ENCODE measurements at regions not wholly inside any gene's neighbourhood (a gene's known extent, or its start where the extent isn't known, plus 50 kb on each side); places are given as distances from the start of the nearest gene placed in this dataset.

DNA sequence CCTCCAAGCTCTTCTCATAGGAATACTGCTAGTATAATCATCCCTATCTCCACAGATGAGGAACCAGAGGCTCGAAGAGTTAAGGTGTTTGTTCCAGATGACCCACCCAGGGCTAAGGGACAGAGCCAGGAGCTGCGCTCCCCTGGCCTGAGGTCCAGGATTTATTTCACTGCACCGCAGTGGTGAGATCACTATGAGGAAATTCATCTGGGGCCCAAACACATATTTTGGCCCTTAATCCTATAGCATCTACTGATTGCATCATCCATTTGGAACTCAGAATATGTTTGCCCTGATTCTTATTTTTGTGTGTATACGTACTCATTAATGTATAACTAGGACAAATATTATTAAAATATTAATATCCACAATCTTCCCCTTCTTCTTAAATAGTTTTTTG is 100.1 kb upstream of the RBPJ start:
- no peak for DNase-seq
- Mint-ChIP-seq H3K4me3 (no peak overlapping the region), H3K4me1 (peaks cover 5% of the 10 kb centered on the region), H3K27me3 (no peaks in the 10 kb centered on the region), H3K27ac (no peak overlapping the region), H3K36me3 (ENCODE audit: low read depth) (no peaks in the 10 kb centered on the region)
- no peak for ATAC-seq
- H3K9me3 ChIP-seq (ENCODE audit: control insufficient read depth, low read length, poor library complexity, severe bottlenecking), result no peaks in the 10 kb centered on the region

DNA sequence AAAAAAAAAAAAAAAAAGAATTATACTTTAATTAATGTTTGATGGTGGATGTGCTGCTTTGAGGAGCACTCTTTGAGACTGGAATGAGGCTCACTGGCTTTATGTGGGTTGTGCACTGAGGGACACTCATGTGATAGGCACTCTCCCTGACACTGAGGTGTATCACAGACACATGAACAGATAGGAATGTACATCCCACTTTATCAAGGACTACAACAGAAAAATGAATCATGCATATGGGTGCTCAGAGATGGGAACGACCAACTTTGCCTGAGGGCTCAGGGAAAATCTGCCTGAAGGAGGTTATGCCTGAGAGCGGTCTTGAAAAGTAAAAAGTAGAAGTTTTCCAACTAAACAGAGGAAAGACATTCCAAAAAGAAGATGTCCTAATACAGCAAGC is 97.7 kb upstream of the RBPJ start:
- Mint-ChIP-seq H3K27ac (no peak overlapping the region), H3K4me1 (peaks cover 5% of the 10 kb centered on the region), H3K36me3 (ENCODE audit: low read depth) (no peaks in the 10 kb centered on the region), H3K4me3 (no peak overlapping the region), H3K27me3 (no peaks in the 10 kb centered on the region)
- ATAC-seq (no peak), DNase-seq (no peak)
- no peaks in the 10 kb centered on the region for H3K9me3 ChIP-seq (ENCODE audit: control insufficient read depth, low read length, poor library complexity, severe bottlenecking)

DNA sequence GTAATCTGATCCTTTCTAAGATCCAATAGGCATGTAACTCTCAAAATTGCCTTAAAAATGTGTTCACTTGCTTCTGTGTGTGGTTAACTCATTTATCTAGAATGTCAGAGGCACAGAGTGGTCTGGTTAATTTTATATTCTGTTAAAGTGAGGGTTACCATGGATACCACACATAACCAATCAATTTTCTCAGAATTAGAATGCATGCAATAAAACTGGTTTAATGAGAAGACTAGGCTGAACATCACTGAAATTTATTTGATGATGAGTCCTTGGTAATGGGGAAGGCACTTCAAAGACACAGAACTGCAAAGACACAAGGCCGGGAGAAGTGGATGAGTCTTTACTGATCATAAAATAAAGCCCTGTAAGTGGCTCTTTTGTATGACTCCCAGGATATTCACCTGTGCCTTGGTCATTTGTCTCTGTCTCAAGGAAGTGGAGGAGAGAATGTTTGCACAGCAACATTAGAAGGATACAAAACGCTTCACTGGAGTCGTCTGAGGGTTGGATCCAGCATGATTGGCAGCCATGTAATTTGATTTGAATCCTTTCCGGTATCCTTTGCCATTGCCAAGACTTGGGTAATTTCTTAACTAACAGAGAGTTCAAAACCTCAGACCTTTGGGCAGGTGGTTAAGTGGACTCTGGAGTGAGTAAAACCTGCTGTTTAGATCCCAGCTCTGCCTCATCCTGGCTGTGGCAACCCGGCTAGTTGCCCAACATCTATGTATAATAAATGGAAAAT is 94.0 kb upstream of the RBPJ start:
- Mint-ChIP-seq H3K27ac (no peak overlapping the region), H3K27me3 (no peaks in the 10 kb centered on the region), H3K4me1 (peaks cover 4% of the 10 kb centered on the region), H3K36me3 (ENCODE audit: low read depth) (no peaks in the 10 kb centered on the region), H3K4me3 (no peak overlapping the region)
- no peak for DNase-seq
- no peak for ATAC-seq
- no peaks in the 10 kb centered on the region for H3K9me3 ChIP-seq (ENCODE audit: control insufficient read depth, low read length, poor library complexity, severe bottlenecking)

DNA sequence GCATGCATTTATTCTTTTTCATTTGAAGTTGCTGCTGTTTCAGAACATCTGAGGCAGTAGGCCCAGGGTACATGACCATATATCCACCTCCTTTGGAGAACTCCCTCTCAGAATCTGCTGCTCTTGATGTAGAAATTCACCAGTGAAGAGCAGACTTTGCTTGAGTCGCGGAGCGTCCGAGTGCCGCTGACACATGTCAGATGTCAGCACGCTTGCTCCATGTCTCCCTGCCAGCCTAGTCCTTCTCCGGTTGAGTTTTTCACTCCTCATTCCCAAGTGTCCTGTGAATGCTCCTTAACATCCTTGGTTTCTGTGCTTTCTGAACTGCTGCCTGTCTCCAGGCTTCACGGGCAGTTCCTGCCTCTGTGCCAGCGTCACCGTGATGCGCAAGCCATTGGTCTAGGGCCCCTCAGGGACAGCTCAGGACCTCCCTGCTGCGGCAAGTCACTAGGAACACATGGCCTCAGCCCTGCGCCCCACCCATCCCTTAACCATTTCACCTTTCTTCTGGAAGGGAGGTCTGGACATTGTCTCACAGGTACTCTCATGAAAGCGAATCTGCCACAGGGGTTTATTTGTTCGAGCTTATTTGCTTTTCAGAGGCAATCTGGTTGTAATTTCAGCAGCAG is 93.1 kb upstream of the RBPJ start:
- Mint-ChIP-seq H3K27ac (no peak overlapping the region), H3K36me3 (ENCODE audit: low read depth) (no peaks in the 10 kb centered on the region), H3K27me3 (no peaks in the 10 kb centered on the region), H3K4me1 (peaks cover 4% of the 10 kb centered on the region), H3K4me3 (no peak overlapping the region)
- H3K9me3 ChIP-seq (ENCODE audit: control insufficient read depth, low read length, poor library complexity, severe bottlenecking), result no peaks in the 10 kb centered on the region
- DNase-seq (no peak), ATAC-seq (no peak)

DNA sequence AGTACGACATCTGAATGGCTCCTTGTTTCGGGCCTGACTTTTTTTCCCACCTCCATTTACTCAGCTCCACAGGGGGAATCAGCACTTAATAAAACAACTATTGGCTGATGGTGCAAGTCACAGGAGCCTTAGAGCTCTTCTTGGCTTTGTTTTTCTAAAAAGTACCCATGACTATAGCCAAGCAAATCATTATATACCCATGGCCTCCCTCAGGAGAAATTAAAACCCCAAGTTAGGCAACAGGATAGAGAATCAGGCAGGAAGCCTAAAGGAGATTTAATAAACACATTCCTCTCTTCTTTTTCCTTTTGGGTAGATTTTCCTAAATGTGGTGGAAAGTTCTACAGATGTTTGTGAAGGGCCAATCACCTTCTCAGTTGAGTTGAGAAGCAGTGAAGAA is 91.9 kb upstream of the RBPJ start:
- Mint-ChIP-seq H3K27me3 (no peaks in the 10 kb centered on the region), H3K4me1 (peaks cover 11% of the 10 kb centered on the region), H3K27ac (no peak overlapping the region), H3K4me3 (no peak overlapping the region), H3K36me3 (ENCODE audit: low read depth) (no peaks in the 10 kb centered on the region)
- H3K9me3 ChIP-seq (ENCODE audit: control insufficient read depth, low read length, poor library complexity, severe bottlenecking), result no peaks in the 10 kb centered on the region
- no peak for DNase-seq
- ATAC-seq, result no peak

DNA sequence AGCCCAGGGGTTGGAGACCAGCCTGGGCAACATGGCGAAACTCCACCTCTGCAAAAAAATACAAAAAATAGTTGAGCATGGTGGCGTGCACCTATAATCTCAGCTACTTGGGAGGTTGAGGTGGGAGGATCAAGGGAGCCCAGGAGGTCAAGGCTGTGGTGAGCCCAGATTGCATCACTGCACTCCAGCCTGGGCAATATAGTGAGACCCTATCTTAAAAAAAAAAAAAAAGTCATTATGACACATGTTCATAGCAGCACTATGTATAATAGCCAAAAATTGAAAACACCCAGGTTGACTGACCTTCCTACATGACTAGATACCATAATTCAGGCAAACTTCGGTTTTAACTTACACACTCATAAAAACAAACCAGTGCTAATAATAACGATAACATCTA is 90.8 kb upstream of the RBPJ start:
- Mint-ChIP-seq H3K27ac (no peak overlapping the region), H3K36me3 (ENCODE audit: low read depth) (no peaks in the 10 kb centered on the region), H3K4me1 (peaks cover 13% of the 10 kb centered on the region), H3K4me3 (no peak overlapping the region), H3K27me3 (no peaks in the 10 kb centered on the region)
- DNase-seq, result no peak
- ATAC-seq, result no peak
- H3K9me3 ChIP-seq (ENCODE audit: control insufficient read depth, low read length, poor library complexity, severe bottlenecking), result no peaks in the 10 kb centered on the region

DNA sequence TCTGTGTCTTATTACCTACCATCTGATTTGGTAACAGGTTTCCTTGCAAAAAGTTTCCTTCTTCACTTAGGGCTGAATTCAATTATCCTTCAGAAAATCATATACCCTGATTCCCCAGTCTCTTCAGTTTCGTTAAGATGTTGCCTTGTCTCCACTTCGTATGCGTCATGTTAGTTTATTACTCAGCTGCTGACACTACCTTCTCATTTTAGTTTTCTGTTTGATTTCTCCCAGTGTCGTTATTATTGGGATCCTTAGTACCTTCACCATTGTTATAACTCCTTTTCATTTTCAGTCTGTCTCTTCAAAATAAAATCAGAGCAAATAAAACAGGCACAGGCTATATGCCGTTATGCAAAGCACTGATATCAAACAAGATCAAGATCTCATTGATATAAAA is 87.5 kb upstream of the RBPJ start:
- Mint-ChIP-seq H3K36me3 (ENCODE audit: low read depth) (no peaks in the 10 kb centered on the region), H3K4me1 (peaks cover 13% of the 10 kb centered on the region), H3K27ac (peak overlapping the region; percentile 89), H3K4me3 (peak overlapping the region; percentile 80), H3K27me3 (no peaks in the 10 kb centered on the region)
- DNase-seq (no peak), ATAC-seq (peak; percentile 25)
- H3K9me3 ChIP-seq (ENCODE audit: control insufficient read depth, low read length, poor library complexity, severe bottlenecking), result no peaks in the 10 kb centered on the region

DNA sequence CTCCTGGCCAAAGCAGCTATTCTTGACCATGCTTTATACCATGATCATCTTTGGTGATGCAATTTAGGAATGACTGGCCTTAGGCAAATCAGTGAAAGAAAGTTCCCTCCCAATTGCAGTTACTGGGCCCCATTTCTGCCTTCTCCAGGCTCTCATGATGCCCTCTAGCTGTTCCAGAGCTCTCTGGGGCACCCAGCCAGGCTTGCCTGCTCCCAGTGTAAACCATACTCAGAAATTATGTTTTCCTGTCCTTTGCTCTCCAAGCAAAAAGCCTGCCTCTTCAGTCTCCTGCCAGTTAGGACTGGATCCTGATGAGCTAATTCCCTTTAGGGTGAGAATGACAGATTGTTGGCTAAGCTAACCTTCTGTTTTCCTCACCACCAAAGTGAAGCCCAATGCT is 85.3 kb upstream of the RBPJ start:
- H3K36me3 Mint-ChIP-seq (ENCODE audit: low read depth), result peaks cover 2% of the 10 kb centered on the region
- H3K27me3 Mint-ChIP-seq, result peaks cover 10% of the 10 kb centered on the region
- H3K4me1 Mint-ChIP-seq, result peaks cover 16% of the 10 kb centered on the region
- peak overlapping the region; percentile 3 for H3K27ac Mint-ChIP-seq
- DNase-seq (no peak), ATAC-seq (no peak)
- no peak overlapping the region for H3K4me3 Mint-ChIP-seq
- no peaks in the 10 kb centered on the region for H3K9me3 ChIP-seq (ENCODE audit: control insufficient read depth, low read length, poor library complexity, severe bottlenecking)

DNA sequence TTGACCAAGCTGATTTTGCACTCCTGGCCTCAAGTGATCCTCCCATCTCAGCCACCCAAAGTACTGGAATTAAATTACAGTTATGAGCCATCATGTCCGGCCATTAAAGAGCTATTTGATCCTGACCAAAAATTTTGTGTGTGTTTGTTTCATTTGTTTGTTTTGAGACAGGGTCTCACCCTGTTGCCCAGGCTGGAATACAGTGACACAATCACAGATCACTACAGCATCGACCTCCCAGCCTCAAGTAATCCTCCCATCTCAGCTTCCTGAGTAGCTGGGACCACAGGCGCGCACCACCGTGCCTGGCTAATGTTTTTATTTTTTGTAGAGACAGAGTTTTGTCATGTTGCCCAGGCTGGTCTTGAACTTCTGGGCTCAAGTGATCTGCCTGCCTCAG is 82.9 kb upstream of the RBPJ start:
- Mint-ChIP-seq H3K27me3 (peaks cover 10% of the 10 kb centered on the region), H3K4me3 (no peak overlapping the region), H3K4me1 (peaks cover 12% of the 10 kb centered on the region), H3K27ac (no peak overlapping the region), H3K36me3 (ENCODE audit: low read depth) (peaks cover 2% of the 10 kb centered on the region)
- DNase-seq (no peak), ATAC-seq (no peak)
- no peaks in the 10 kb centered on the region for H3K9me3 ChIP-seq (ENCODE audit: control insufficient read depth, low read length, poor library complexity, severe bottlenecking)

DNA sequence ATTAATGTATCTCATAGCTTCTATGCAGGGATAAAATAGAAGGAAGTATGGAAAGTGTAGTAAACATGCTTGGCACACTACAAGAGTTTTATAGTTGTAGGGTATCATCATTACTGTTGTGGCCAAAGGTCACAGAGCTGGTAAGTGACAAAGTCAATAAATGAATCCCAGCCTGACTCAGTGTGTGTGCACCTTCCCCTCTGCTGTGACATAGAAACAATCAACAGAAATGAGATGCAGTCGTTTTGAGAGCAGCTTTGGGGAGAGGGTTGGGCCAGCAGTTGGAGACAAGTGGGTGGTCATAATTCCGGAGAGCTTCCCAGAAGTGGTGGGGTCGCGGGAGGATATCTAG is 82.4 kb upstream of the RBPJ start:
- peaks cover 9% of the 10 kb centered on the region for H3K4me1 Mint-ChIP-seq
- no peak overlapping the region for H3K4me3 Mint-ChIP-seq
- no peak for ATAC-seq
- peaks cover 10% of the 10 kb centered on the region for H3K27me3 Mint-ChIP-seq
- no peaks in the 10 kb centered on the region for H3K9me3 ChIP-seq (ENCODE audit: control insufficient read depth, low read length, poor library complexity, severe bottlenecking)
- no peak overlapping the region for H3K27ac Mint-ChIP-seq
- peaks cover 2% of the 10 kb centered on the region for H3K36me3 Mint-ChIP-seq (ENCODE audit: low read depth)
- no peak for DNase-seq

DNA sequence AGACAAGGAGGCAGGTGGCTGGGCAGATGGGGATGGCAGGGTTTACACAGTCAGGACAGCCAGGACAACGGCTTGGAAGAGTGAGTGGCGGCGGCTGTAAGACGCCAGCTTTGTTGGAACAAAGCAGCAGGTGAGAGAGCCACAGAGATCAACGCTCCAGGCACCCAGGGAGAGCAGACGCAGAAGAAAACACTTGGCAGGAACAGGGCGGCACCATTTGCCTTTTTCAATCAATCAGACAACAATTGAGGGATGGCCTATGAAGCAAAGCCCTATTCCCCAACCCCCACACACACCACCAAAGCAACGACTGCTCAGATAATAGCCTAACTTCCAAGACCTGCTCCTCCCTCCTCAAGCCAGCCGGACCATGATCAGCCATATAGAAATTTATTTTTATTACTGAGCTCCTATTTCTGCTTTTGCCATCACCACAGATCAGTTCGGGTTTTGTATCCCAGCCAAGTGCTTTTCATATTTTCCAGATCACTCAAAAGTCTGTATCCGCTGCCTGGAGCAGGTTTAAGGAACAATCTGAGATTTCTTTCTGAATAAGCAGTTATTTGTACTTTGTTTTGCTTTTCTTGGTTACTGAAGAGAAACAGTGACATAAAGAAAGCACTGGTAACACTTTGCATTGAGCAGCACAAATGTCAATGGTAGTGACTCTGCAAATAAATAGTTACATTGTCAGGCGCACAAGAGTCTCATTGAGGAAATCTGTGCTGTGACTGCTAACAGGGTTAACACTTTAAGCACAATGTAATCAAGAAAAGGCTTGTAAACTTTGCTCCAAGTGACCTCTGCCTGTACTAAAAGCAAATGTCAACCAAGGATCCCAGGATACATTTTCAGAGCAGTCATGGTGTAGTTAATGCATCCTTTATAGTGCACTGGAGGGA is 81.8 kb upstream of the RBPJ start:
- Mint-ChIP-seq H3K36me3 (ENCODE audit: low read depth) (peaks cover 2% of the 10 kb centered on the region), H3K27me3 (peaks cover 10% of the 10 kb centered on the region), H3K4me1 (peaks cover 3% of the 10 kb centered on the region), H3K4me3 (no peak overlapping the region), H3K27ac (no peak overlapping the region)
- no peaks in the 10 kb centered on the region for H3K9me3 ChIP-seq (ENCODE audit: control insufficient read depth, low read length, poor library complexity, severe bottlenecking)
- DNase-seq, result no peak
- ATAC-seq, result no peak

DNA sequence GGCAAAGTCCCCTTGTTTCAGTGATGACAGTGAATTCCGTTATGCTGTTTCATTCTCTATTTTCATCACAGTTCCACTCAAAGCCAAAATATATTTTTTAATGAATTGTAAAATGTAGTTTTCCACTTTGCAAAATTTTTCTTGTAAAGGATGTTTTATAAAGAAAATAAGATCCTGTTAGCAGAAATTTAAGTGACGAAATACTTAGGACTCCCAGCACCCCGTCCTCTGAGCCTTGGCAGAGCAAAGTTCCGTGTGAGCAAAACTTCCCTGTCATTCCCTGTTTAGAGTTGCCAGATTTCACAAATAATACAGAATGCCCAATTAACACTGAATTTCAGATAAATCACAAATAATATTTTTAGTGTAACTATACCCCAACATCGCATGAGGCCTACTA is 81.0 kb upstream of the RBPJ start:
- Mint-ChIP-seq H3K36me3 (ENCODE audit: low read depth) (peaks cover 2% of the 10 kb centered on the region), H3K4me1 (peaks cover 3% of the 10 kb centered on the region), H3K27me3 (peaks cover 10% of the 10 kb centered on the region), H3K27ac (no peak overlapping the region), H3K4me3 (no peak overlapping the region)
- no peak for ATAC-seq
- no peaks in the 10 kb centered on the region for H3K9me3 ChIP-seq (ENCODE audit: control insufficient read depth, low read length, poor library complexity, severe bottlenecking)
- DNase-seq, result no peak

DNA sequence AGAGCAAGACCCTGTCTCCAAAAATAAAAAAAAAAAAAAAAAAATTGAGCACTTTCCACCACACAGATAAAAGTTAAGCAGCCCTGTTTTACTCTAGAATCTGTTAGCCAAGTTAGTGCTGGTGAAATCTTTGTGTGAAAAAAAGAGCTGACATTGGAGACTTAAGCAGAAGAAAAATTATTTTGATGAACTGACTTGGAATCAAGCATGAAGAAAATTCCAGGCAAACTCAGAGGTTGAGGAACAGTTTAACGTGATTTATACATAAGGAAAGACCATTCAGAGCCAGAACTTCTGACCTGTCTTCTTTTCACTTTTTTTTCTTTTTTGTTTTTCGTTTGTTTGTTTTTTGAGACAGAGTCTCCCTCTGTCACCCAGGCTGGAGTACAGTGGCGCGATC is 79.6 kb upstream of the RBPJ start:
- H3K9me3 ChIP-seq (ENCODE audit: control insufficient read depth, low read length, poor library complexity, severe bottlenecking), result no peaks in the 10 kb centered on the region
- ATAC-seq (no peak), DNase-seq (no peak)
- H3K4me1 Mint-ChIP-seq, result peaks cover 3% of the 10 kb centered on the region
- no peak overlapping the region for H3K4me3 Mint-ChIP-seq
- peaks cover 2% of the 10 kb centered on the region for H3K36me3 Mint-ChIP-seq (ENCODE audit: low read depth)
- H3K27me3 Mint-ChIP-seq, result peaks cover 10% of the 10 kb centered on the region
- H3K27ac Mint-ChIP-seq, result no peak overlapping the region
